Hepatocyte (in vitro differentiated cells): ENCODE measurements at regions not wholly inside any gene's neighbourhood (a gene's known extent, or its start where the extent isn't known, plus 50 kb on each side); places are given as distances from the start of the nearest gene placed in this dataset.

Source experiments
- DNase-seq: peaks from one replicate; pipeline ENCODE4 v3.0.0-alpha.2; 2016; ENCODE audit warnings: low spot score
- H2AFZ ChIP-seq: fragments of 200-600 bp; sonication (generic); 2 replicates; pipeline ENCODE4 v1.6.0; 2016; ENCODE audit warnings: antibody characterized with exemption, mild to moderate bottlenecking
- H3K27ac ChIP-seq: fragments of 200-600 bp; sonication (generic); 2 replicates; pipeline ENCODE4 v1.5.1; 2016; ENCODE audit warnings: mild to moderate bottlenecking
- H3K27me3 ChIP-seq: fragments of 200-600 bp; sonication (generic); 2 replicates; pipeline ENCODE4 v1.6.1; 2016
- H3K36me3 ChIP-seq: fragments of 200-600 bp; sonication (generic); replicated peaks from 2 replicates; pipeline ENCODE4 v1.5.1; 2016; ENCODE audit warnings: low read depth; ENCODE audit not compliant: insufficient read depth
- H3K4me1 ChIP-seq: fragments of 200-600 bp; sonication (generic); 2 replicates; pipeline ENCODE4 v1.5.1; 2016; ENCODE audit warnings: mild to moderate bottlenecking, moderate library complexity; ENCODE audit not compliant: insufficient read depth
- H3K4me2 ChIP-seq: fragments of 200-600 bp; sonication (generic); 2 replicates; pipeline ENCODE4 v1.6.0; 2016
- H3K4me3 ChIP-seq: fragments of 200-600 bp; sonication (generic); 2 replicates; pipeline ENCODE4 v1.5.1; 2016; ENCODE audit warnings: mild to moderate bottlenecking
- H3K79me2 ChIP-seq: fragments of 200-600 bp; sonication (generic); 2 replicates; pipeline ENCODE4 v1.6.0; 2017; ENCODE audit warnings: mild to moderate bottlenecking
- H3K9me2 ChIP-seq: fragments of 200-600 bp; sonication (generic); replicated peaks from 2 replicates; pipeline ENCODE4 v1.6.0; 2017; ENCODE audit warnings: mild to moderate bottlenecking; ENCODE audit not compliant: insufficient read depth
- H3K9me3 ChIP-seq: fragments of 200-600 bp; sonication (generic); 2 replicates; pipeline ENCODE4 v1.5.1; 2016; ENCODE audit warnings: low read depth, mild to moderate bottlenecking
- H4K20me1 ChIP-seq: fragments of 200-600 bp; sonication (generic); 2 replicates; pipeline ENCODE4 v1.6.0; 2016; ENCODE audit warnings: mild to moderate bottlenecking; ENCODE audit not compliant: insufficient read depth, poor library complexity, severe bottlenecking
- EZH2 ChIP-seq: fragments of 200-600 bp; sonication (generic); IDR thresholded peaks from 2 replicates; pipeline ENCODE4 v1.6.1; 2016; ENCODE audit warnings: antibody characterized with exemption, mild to moderate bottlenecking, borderline replicate concordance
- EZH2phosphoT487 ChIP-seq: fragments of 200-600 bp; sonication (generic); IDR thresholded peaks from one replicate; pipeline ENCODE4 v1.6.1; 2018; ENCODE audit warnings: antibody characterized with exemption, mild to moderate bottlenecking, low read depth, moderate library complexity; ENCODE audit not compliant: unreplicated experiment, severe bottlenecking
- WGBS: methylation state at CpG from one replicate; pipeline ENCODE4 v1.1.6; 2016; ENCODE audit warnings: low lambda C conversion rate; ENCODE audit errors: missing lambda C conversion rate; 5-methylcytosine and 5-hydroxymethylcytosine counted together
- TF ChIP-seq, protein P1 (sequence below): fragments of 200-600 bp; sonication (generic); IDR thresholded peaks from 2 replicates; pipeline ENCODE4 v1.5.1; 2016; ENCODE audit warnings: antibody characterized with exemption, mild to moderate bottlenecking; ENCODE audit not compliant: poor library complexity

- no peaks in the 10 kb centered on the region for H3K4me1 ChIP-seq
- H3K9me2 ChIP-seq: no peaks in the 10 kb centered on the region
- no peak overlapping the region for H3K4me3 ChIP-seq
- no peak for TF ChIP-seq EZH2
- TF ChIP-seq, protein P1, sequence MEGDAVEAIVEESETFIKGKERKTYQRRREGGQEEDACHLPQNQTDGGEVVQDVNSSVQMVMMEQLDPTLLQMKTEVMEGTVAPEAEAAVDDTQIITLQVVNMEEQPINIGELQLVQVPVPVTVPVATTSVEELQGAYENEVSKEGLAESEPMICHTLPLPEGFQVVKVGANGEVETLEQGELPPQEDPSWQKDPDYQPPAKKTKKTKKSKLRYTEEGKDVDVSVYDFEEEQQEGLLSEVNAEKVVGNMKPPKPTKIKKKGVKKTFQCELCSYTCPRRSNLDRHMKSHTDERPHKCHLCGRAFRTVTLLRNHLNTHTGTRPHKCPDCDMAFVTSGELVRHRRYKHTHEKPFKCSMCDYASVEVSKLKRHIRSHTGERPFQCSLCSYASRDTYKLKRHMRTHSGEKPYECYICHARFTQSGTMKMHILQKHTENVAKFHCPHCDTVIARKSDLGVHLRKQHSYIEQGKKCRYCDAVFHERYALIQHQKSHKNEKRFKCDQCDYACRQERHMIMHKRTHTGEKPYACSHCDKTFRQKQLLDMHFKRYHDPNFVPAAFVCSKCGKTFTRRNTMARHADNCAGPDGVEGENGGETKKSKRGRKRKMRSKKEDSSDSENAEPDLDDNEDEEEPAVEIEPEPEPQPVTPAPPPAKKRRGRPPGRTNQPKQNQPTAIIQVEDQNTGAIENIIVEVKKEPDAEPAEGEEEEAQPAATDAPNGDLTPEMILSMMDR: no peak
- no peak for TF ChIP-seq EZH2phosphoT487
- H3K9me3 ChIP-seq: no peaks in the 10 kb centered on the region
- H3K36me3 ChIP-seq: no peaks in the 10 kb centered on the region
- no peak overlapping the region for H2AFZ ChIP-seq
- H4K20me1 ChIP-seq: no peaks in the 10 kb centered on the region
- no peak overlapping the region for H3K27ac ChIP-seq
- H3K4me2 ChIP-seq: no peak overlapping the region
- DNase-seq: no peak
- 92% methylated on average over 2 of the region's 2 CpGs for WGBS
- H3K27me3 ChIP-seq: no peaks in the 10 kb centered on the region
- no peaks in the 10 kb centered on the region for H3K79me2 ChIP-seq
These were observed 127.3 kb upstream of the KLF3 start for GRCh38 chr4:38536716-38537115.

- H3K79me2 ChIP-seq: no peaks in the 10 kb centered on the region
- H3K4me1 ChIP-seq: no peaks in the 10 kb centered on the region
- no peaks in the 10 kb centered on the region for H3K36me3 ChIP-seq
- H2AFZ ChIP-seq: no peak overlapping the region
- no peaks in the 10 kb centered on the region for H3K27me3 ChIP-seq
- WGBS: 83% methylated on average over 1 of the region's 1 CpG
- no peak overlapping the region for H3K4me2 ChIP-seq
- H4K20me1 ChIP-seq: no peaks in the 10 kb centered on the region
- H3K9me2 ChIP-seq: no peaks in the 10 kb centered on the region
- no peaks in the 10 kb centered on the region for H3K9me3 ChIP-seq
- no peak overlapping the region for H3K27ac ChIP-seq
- DNase-seq: no peak
- TF ChIP-seq, protein P1: no peak
- no peak for TF ChIP-seq EZH2
- no peak for TF ChIP-seq EZH2phosphoT487
- H3K4me3 ChIP-seq: no peak overlapping the region
These were observed 126.3 kb upstream of the KLF3 start for GRCh38 chr4:38537666-38538065.

GRCh38 chr4:38538517-38538916, 125.5 kb upstream of the KLF3 start:
- H3K4me1 ChIP-seq: no peaks in the 10 kb centered on the region
- H4K20me1 ChIP-seq: no peaks in the 10 kb centered on the region
- no peaks in the 10 kb centered on the region for H3K36me3 ChIP-seq
- DNase-seq: no peak
- no peak overlapping the region for H3K27ac ChIP-seq
- H3K9me3 ChIP-seq: no peaks in the 10 kb centered on the region
- H3K9me2 ChIP-seq: no peaks in the 10 kb centered on the region
- TF ChIP-seq EZH2 (no peak), EZH2phosphoT487 (no peak)
- TF ChIP-seq, protein P1: no peak
- 81% methylated on average over 2 of the region's 2 CpGs for WGBS
- H3K27me3 ChIP-seq: no peaks in the 10 kb centered on the region
- no peak overlapping the region for H3K4me2 ChIP-seq
- no peaks in the 10 kb centered on the region for H3K79me2 ChIP-seq
- H2AFZ ChIP-seq: no peak overlapping the region
- H3K4me3 ChIP-seq: no peak overlapping the region

DNA sequence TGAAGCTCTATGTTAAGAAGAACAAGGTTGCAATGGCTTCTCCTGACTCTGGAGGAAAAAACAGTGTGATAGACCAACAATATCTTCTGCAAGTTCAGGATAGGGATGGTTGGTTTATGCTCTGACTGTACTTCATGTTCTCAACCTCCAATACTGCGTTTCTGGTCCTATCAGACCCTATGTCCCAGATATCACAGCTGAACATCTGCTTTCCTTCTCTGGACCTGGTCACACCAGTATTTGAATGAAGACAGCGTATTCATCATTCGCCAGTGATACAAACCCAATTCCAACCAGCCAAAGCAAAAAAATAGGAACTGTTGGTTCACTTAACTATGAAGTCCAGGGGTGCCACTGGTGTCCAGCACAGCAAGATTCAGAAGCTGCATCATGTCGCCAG, 124.5 kb upstream of the KLF3 start:
- H3K79me2 ChIP-seq: no peaks in the 10 kb centered on the region
- DNase-seq: no peak
- TF ChIP-seq, protein P1: no peak
- TF ChIP-seq EZH2: no peak
- no peaks in the 10 kb centered on the region for H3K4me1 ChIP-seq
- WGBS: 96% methylated on average over 4 of the region's 4 CpGs
- no peaks in the 10 kb centered on the region for H3K9me3 ChIP-seq
- no peaks in the 10 kb centered on the region for H3K36me3 ChIP-seq
- no peak overlapping the region for H2AFZ ChIP-seq
- H3K27ac ChIP-seq: no peak overlapping the region
- H4K20me1 ChIP-seq: no peaks in the 10 kb centered on the region
- no peaks in the 10 kb centered on the region for H3K9me2 ChIP-seq
- no peak overlapping the region for H3K4me2 ChIP-seq
- H3K4me3 ChIP-seq: no peak overlapping the region
- no peaks in the 10 kb centered on the region for H3K27me3 ChIP-seq
